Tibial artery (tissue), 4 donors: ENCODE measurements at regions not wholly inside any gene's neighbourhood (a gene's known extent, or its start where the extent isn't known, plus 50 kb on each side); places are given as distances from the start of the nearest gene placed in this dataset.

Experiments used
- DNase-seq, 2 donors: peaks; one replicate each; pipeline ENCODE4 v3.0.0-alpha.2; 2019
- H3K27ac ChIP-seq, 2 donors: fragments of 200-600 bp; sonication (generic) in 1 of 2; 1 replicate in 1 of 2; 2 replicates in 1 of 2; pipeline ENCODE4 v1.5.1; 2018 to 2019; ENCODE audit warnings: mild to moderate bottlenecking in 1 of 2
- H3K27me3 ChIP-seq, 2 donors: fragments of 200-600 bp; sonication (generic) in 1 of 2; one replicate each; pipeline versions ENCODE4 v1.5.1 to v1.6.0; 2016 to 2019
- H3K36me3 ChIP-seq, 3 donors: fragments of 200-600 bp; sonication (generic) in 2 of 3; one replicate each; pipeline ENCODE4 v1.5.1; 2016 to 2019; ENCODE audit warnings: mild to moderate bottlenecking in 2 of 3
- H3K4me1 ChIP-seq, 4 donors: fragments of 200-600 bp; sonication (generic) in 2 of 4; 1 replicate in 3 of 4; 2 replicates in 1 of 4; pipeline ENCODE4 v1.5.1; 2016 to 2019
- H3K4me3 ChIP-seq, 2 donors: fragments of 200-600 bp; sonication (generic) in 1 of 2; 1 replicate in 1 of 2; 2 replicates in 1 of 2; pipeline ENCODE4 v1.5.1; 2018 to 2019; ENCODE audit warnings: mild to moderate bottlenecking in 2 of 2
- H3K9me3 ChIP-seq, 3 donors: fragments of 200-600 bp; sonication (generic) in 1 of 3; one replicate each; pipeline ENCODE4 v1.5.1; 2016 to 2019
- CTCF ChIP-seq, 2 experiments: fragments of 200-600 bp in 1 of 2; fragments of 450-650 bp in 1 of 2; IDR thresholded peaks; one replicate each; pipeline ENCODE4 v1.5.1; 2017 to 2019; ENCODE audit warnings: antibody characterized with exemption in 2 of 2, mild to moderate bottlenecking in 1 of 2, moderate library complexity in 1 of 2
- intact Hi-C: fragments of 100-400 bp; cut with DNase I; formaldehyde crosslinking; loops from one replicate; pipeline ENCODE4 v1.15.0; 2023; ENCODE audit warnings: low total_unique reads

GRCh38 chr13:22933571-22934181 is 247.1 kb upstream of the SGCG start:
- H3K9me3 ChIP-seq: no peaks in the 10 kb centered on the region
- DNase-seq: no peak
- no peaks in the 10 kb centered on the region for H3K4me1 ChIP-seq
- no peak overlapping the region for H3K4me3 ChIP-seq
- H3K36me3 ChIP-seq: no peaks in the 10 kb centered on the region
- intact Hi-C loops: no loop called here
- TF ChIP-seq CTCF (IDR thresholded peaks at IDR 0.05): no peak
- no peaks in the 10 kb centered on the region for H3K27me3 ChIP-seq
- H3K27ac ChIP-seq: no peak overlapping the region

DNA sequence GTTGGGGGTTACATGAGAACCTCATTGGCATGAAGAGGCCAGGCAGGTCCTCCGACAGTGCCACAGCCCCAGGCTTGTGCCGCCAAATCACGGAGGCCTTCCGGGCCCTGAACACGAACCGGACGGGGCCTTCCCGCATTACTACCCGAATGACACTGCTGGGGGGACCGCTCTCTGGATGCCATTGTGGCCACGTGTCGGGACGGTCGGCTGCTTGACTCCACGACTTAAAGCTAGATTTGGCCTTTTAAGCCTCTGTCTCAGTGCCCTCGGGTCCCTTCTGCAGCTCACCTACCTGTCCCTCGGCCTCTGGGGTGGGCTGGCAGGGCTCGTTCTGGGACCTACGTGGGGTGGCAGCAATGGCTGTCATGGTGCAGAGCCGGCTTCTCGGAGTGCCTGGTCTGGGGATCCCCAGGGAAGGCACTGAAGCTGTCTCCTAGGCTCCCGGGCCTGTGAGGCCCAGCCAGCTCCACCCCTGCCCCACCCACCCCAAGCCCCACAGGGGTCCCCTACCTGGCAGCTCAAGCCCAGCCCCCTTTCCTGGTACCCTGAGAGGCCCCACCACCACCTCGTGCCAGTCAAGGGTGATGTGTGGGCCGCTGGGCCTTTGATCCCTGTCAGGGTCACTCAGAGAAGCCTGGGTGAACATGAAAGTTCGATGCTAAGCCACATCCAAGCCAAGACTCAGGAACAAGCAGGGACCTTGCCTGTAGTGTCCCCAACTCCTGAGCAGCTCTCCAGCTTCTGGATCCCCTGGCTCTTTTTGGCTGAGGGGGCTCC is 245.8 kb upstream of the SGCG start:
- TF ChIP-seq CTCF (IDR thresholded peaks at IDR 0.05): no peak
- H3K27me3 ChIP-seq: no peaks in the 10 kb centered on the region
- no peak overlapping the region for H3K27ac ChIP-seq
- no peak for DNase-seq
- H3K4me1 ChIP-seq: no peaks in the 10 kb centered on the region
- no peaks in the 10 kb centered on the region for H3K36me3 ChIP-seq
- H3K4me3 ChIP-seq: no peak overlapping the region
- no peaks in the 10 kb centered on the region for H3K9me3 ChIP-seq
- intact Hi-C loops: no loop called here

DNA sequence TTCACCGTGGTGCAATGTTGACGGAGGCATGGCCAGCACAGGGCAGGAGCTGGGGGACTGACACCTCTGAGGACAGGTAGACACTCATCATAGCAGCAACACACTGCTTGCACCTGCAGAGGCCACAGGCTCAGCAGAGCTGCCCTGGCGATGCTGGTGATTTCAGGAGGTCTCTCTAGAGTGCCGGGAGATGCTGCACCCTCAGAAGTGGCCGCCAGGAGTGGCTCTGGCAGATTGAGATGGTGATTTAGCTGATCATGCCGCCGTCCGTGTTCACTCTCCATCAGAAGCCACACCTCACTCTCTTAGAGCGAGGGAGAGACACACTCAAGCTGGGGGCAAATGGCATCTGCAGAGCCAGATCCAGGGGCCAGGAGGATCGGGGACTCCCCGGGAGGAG is 244.6 kb upstream of the SGCG start:
- intact Hi-C loops: no loop called here

GRCh38 chr13:22937241-22937640 is 243.5 kb upstream of the SGCG start:
- H3K36me3 ChIP-seq: no peaks in the 10 kb centered on the region
- no peaks in the 10 kb centered on the region for H3K4me1 ChIP-seq
- TF ChIP-seq CTCF (IDR thresholded peaks at IDR 0.05): no peak
- H3K4me3 ChIP-seq: no peak overlapping the region
- H3K27me3 ChIP-seq: no peaks in the 10 kb centered on the region
- no peak overlapping the region for H3K27ac ChIP-seq
- no peak for DNase-seq
- H3K9me3 ChIP-seq: no peaks in the 10 kb centered on the region
- intact Hi-C loops: no loop called here

More for the DNA sequence above, 244.6 kb upstream of the SGCG start:
- H3K27me3 ChIP-seq: no peaks in the 10 kb centered on the region
- no peaks in the 10 kb centered on the region for H3K9me3 ChIP-seq
- H3K36me3 ChIP-seq: no peaks in the 10 kb centered on the region
- no peak for DNase-seq
- H3K4me3 ChIP-seq: no peak overlapping the region
- no peak for TF ChIP-seq CTCF (IDR thresholded peaks at IDR 0.05)
- no peaks in the 10 kb centered on the region for H3K4me1 ChIP-seq
- H3K27ac ChIP-seq: no peak overlapping the region

GRCh38 chr13:22937953-22938352 is 242.8 kb upstream of the SGCG start:
- H3K27ac ChIP-seq: no peak overlapping the region
- TF ChIP-seq CTCF (IDR thresholded peaks at IDR 0.05): no peak
- H3K36me3 ChIP-seq: no peaks in the 10 kb centered on the region
- H3K4me1 ChIP-seq: no peaks in the 10 kb centered on the region
- no peak for DNase-seq
- no peak overlapping the region for H3K4me3 ChIP-seq
- intact Hi-C loops: no loop called here
- no peaks in the 10 kb centered on the region for H3K27me3 ChIP-seq
- H3K9me3 ChIP-seq: no peaks in the 10 kb centered on the region
